ENCODE measurements at regions not wholly inside any gene's neighbourhood (a gene's known extent, or its start where the extent isn't known, plus 50 kb on each side); places are given as distances from the start of the nearest gene placed in this dataset.

DNA sequence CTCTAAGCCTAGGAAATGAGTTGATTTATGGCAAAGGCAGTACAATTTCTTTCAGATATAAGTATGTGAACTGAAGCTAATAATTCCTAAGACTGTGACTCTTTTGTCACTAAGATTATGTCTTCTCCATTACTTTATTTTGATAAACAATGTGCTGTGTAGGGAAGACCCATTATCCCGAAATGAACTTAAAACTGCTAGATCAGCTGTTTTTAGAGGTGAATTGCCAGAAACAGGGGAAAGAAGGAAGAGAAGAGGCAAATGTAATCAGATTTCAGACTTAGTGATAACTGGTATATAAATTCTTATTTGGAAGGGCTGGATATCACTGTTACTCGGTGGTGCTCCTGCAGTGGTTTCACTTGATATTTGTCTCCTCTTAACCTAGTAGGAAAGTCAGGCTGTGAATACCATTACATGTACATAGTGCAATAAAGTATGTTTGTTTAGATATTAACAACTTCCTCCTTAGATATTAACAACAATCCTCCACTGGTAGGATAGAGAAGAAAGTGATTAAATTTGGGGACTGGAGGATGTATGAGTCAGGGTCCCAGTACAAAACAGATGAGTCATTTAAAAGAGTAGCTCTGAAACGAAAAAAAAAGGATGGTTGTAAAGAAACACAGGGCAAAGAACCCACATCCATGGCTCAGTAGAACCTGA is 338.5 kb upstream of the KCNH8 start:
- no peak for DNase-seq
- H3K27me3 ChIP-seq: no peaks in the 10 kb centered on the region
- no peak for TF ChIP-seq POLR2A (IDR thresholded peaks at IDR 0.05)
- no peak overlapping the region for H3K27ac ChIP-seq
- H3K9me3 ChIP-seq: no peaks in the 10 kb centered on the region
- H3K4me3 ChIP-seq: no peak overlapping the region
- no peaks in the 10 kb centered on the region for H3K36me3 ChIP-seq
- H3K4me1 ChIP-seq: no peaks in the 10 kb centered on the region

GRCh38 chr3:18808429-18808828 is 339.9 kb upstream of the KCNH8 start:
- H3K4me1 ChIP-seq: no peaks in the 10 kb centered on the region
- DNase-seq: no peak
- H3K27me3 ChIP-seq: no peaks in the 10 kb centered on the region
- H3K36me3 ChIP-seq: no peaks in the 10 kb centered on the region
- H3K9me3 ChIP-seq: no peaks in the 10 kb centered on the region
- no peak for TF ChIP-seq CTCF (IDR thresholded peaks at IDR 0.05)
- TF ChIP-seq POLR2A (IDR thresholded peaks at IDR 0.05): no peak
- no peak overlapping the region for H3K27ac ChIP-seq
- H3K4me3 ChIP-seq: no peak overlapping the region

- Histone ChIP-seq H3K27ac (no peak overlapping the region), H3K4me3 (no peak overlapping the region), H3K36me3 (no peaks in the 10 kb centered on the region), H3K9me3 (no peaks in the 10 kb centered on the region), H3K27me3 (no peaks in the 10 kb centered on the region), H3K4me1 (no peaks in the 10 kb centered on the region)
- TF ChIP-seq CTCF (IDR thresholded peaks at IDR 0.05) (no peak), POLR2A (IDR thresholded peaks at IDR 0.05) (no peak)
- DNase-seq: no peak
Observed at GRCh38 chr3:18807593-18807992, 340.7 kb upstream of the KCNH8 start.

GRCh38 chr3:18806633-18807032 is 341.7 kb upstream of the KCNH8 start:
- no peak for TF ChIP-seq CTCF (IDR thresholded peaks at IDR 0.05)
- no peak for TF ChIP-seq POLR2A (IDR thresholded peaks at IDR 0.05)
- H3K4me3 ChIP-seq: no peak overlapping the region

DNA sequence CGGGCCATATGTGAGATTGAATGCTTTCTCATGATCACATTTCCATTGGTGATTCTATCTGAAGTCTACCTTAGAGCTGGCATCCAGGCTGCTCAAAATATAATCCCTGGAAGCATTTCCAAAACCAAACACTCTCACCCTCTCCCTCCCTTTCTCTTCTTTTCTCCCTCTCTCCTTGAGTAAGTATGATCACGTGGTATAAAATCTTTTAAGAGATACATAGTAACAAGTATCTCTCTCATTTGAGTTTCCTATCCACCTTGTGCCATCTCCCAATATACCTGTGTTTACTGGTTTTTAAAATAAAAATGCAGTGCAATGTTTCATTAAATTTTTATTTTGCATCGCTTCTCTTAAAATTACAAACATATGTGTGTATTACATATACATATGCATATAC is 350.9 kb upstream of the KCNH8 start:
- H3K36me3 ChIP-seq: no peaks in the 10 kb centered on the region
- no peaks in the 10 kb centered on the region for H3K4me1 ChIP-seq
- H3K27ac ChIP-seq: no peak overlapping the region
- TF ChIP-seq POLR2A (IDR thresholded peaks at IDR 0.05) (no peak), CTCF (IDR thresholded peaks at IDR 0.05) (no peak)
- DNase-seq: no peak
- no peak overlapping the region for H3K4me3 ChIP-seq
- no peaks in the 10 kb centered on the region for H3K9me3 ChIP-seq
- no peaks in the 10 kb centered on the region for H3K27me3 ChIP-seq

More at GRCh38 chr3:18806633-18807032, 341.7 kb upstream of the KCNH8 start:
- DNase-seq: no peak
- H3K4me1 ChIP-seq: no peaks in the 10 kb centered on the region
- H3K27ac ChIP-seq: no peak overlapping the region
- H3K36me3 ChIP-seq: no peaks in the 10 kb centered on the region
- no peaks in the 10 kb centered on the region for H3K27me3 ChIP-seq
- no peaks in the 10 kb centered on the region for H3K9me3 ChIP-seq

GRCh38 chr3:18795078-18795477 is 353.2 kb upstream of the KCNH8 start:
- no peak overlapping the region for H3K27ac ChIP-seq
- H3K9me3 ChIP-seq: no peaks in the 10 kb centered on the region
- TF ChIP-seq CTCF (IDR thresholded peaks at IDR 0.05): no peak
- no peak for TF ChIP-seq POLR2A (IDR thresholded peaks at IDR 0.05)
- H3K4me3 ChIP-seq: no peak overlapping the region
- no peaks in the 10 kb centered on the region for H3K27me3 ChIP-seq
- DNase-seq: no peak
- no peaks in the 10 kb centered on the region for H3K36me3 ChIP-seq
- no peaks in the 10 kb centered on the region for H3K4me1 ChIP-seq

Data from Peyer's patch (tissue), 4 donors.